IPS-18a (cell line): ENCODE measurements at regions not wholly inside any gene's neighbourhood (a gene's known extent, or its start where the extent isn't known, plus 50 kb on each side); places are given as distances from the start of the nearest gene placed in this dataset.

Experiments used
- H3K27ac ChIP-seq: one replicate; pipeline ENCODE4 v1.5.1; 2013; ENCODE audit warnings: low read length
- H3K27me3 ChIP-seq: one replicate; pipeline ENCODE4 v1.6.1; 2013; ENCODE audit warnings: mild to moderate bottlenecking, low read length; ENCODE audit not compliant: control insufficient read depth, insufficient read depth
- H3K36me3 ChIP-seq: one replicate; pipeline ENCODE4 v1.6.1; 2013; ENCODE audit warnings: low read depth, low read length; ENCODE audit not compliant: control insufficient read depth
- H3K4me1 ChIP-seq: one replicate; pipeline ENCODE4 v1.6.1; 2013; ENCODE audit warnings: low read depth, low read length; ENCODE audit not compliant: control insufficient read depth
- H3K4me3 ChIP-seq: one replicate; pipeline ENCODE4 v1.5.1; 2013; ENCODE audit warnings: low read length
- H3K9ac ChIP-seq: one replicate; pipeline ENCODE4 v1.6.1; 2013; ENCODE audit warnings: mild to moderate bottlenecking, low read length, moderate library complexity
- H3K9me3 ChIP-seq: one replicate; pipeline ENCODE4 v1.6.1; 2013; ENCODE audit warnings: low read depth, low read length; ENCODE audit not compliant: control insufficient read depth

- Histone ChIP-seq H3K9ac (no peak overlapping the region), H3K9me3 (no peaks in the 10 kb centered on the region), H3K36me3 (no peaks in the 10 kb centered on the region), H3K27me3 (no peaks in the 10 kb centered on the region), H3K4me3 (no peak overlapping the region), H3K4me1 (peaks cover 17% of the 10 kb centered on the region), H3K27ac (no peak overlapping the region)
These were observed 406.3 kb upstream of the TRIB2 start for GRCh38 chr2:12310399-12310798.

- Histone ChIP-seq H3K9me3 (no peaks in the 10 kb centered on the region), H3K9ac (no peak overlapping the region), H3K27me3 (no peaks in the 10 kb centered on the region), H3K36me3 (no peaks in the 10 kb centered on the region), H3K4me3 (peak overlapping the region; percentile 23), H3K27ac (no peak overlapping the region), H3K4me1 (peaks cover 17% of the 10 kb centered on the region)
These were observed 403.1 kb upstream of the TRIB2 start for GRCh38 chr2:12313445-12314126.

- Histone ChIP-seq H3K27me3 (no peaks in the 10 kb centered on the region), H3K4me1 (peaks cover 17% of the 10 kb centered on the region), H3K9ac (no peak overlapping the region), H3K4me3 (peak overlapping the region; percentile 23), H3K36me3 (no peaks in the 10 kb centered on the region), H3K27ac (no peak overlapping the region), H3K9me3 (no peaks in the 10 kb centered on the region)
These were observed 402.5 kb upstream of the TRIB2 start for GRCh38 chr2:12314127-12314760.

GRCh38 chr2:12315224-12315623 is 401.5 kb upstream of the TRIB2 start:
- H3K36me3 ChIP-seq = no peaks in the 10 kb centered on the region
- no peak overlapping the region for H3K27ac ChIP-seq
- no peak overlapping the region for H3K4me3 ChIP-seq
- H3K4me1 ChIP-seq = peaks cover 17% of the 10 kb centered on the region
- H3K9me3 ChIP-seq = no peaks in the 10 kb centered on the region
- H3K9ac ChIP-seq = no peak overlapping the region
- H3K27me3 ChIP-seq = no peaks in the 10 kb centered on the region

- Histone ChIP-seq H3K36me3 (no peaks in the 10 kb centered on the region), H3K4me3 (no peak overlapping the region), H3K9ac (no peak overlapping the region), H3K9me3 (no peaks in the 10 kb centered on the region), H3K27me3 (no peaks in the 10 kb centered on the region), H3K27ac (no peak overlapping the region), H3K4me1 (peaks cover 17% of the 10 kb centered on the region)
These were observed 400.3 kb upstream of the TRIB2 start for GRCh38 chr2:12316476-12316875.

GRCh38 chr2:12317286-12317685 is 399.4 kb upstream of the TRIB2 start:
- peaks cover 17% of the 10 kb centered on the region for H3K4me1 ChIP-seq
- no peaks in the 10 kb centered on the region for H3K27me3 ChIP-seq
- no peaks in the 10 kb centered on the region for H3K36me3 ChIP-seq
- no peaks in the 10 kb centered on the region for H3K9me3 ChIP-seq
- no peak overlapping the region for H3K4me3 ChIP-seq
- H3K27ac ChIP-seq = no peak overlapping the region
- H3K9ac ChIP-seq = no peak overlapping the region

- Histone ChIP-seq H3K4me3 (no peak overlapping the region), H3K9ac (no peak overlapping the region), H3K27ac (no peak overlapping the region), H3K9me3 (no peaks in the 10 kb centered on the region), H3K27me3 (no peaks in the 10 kb centered on the region), H3K36me3 (no peaks in the 10 kb centered on the region), H3K4me1 (peaks cover 17% of the 10 kb centered on the region)
These were observed 398.8 kb upstream of the TRIB2 start for GRCh38 chr2:12317814-12318426.

GRCh38 chr2:12318427-12319057 is 398.2 kb upstream of the TRIB2 start:
- Histone ChIP-seq H3K9ac (no peak overlapping the region), H3K36me3 (no peaks in the 10 kb centered on the region), H3K4me3 (no peak overlapping the region), H3K27ac (no peak overlapping the region), H3K4me1 (peaks cover 13% of the 10 kb centered on the region), H3K27me3 (no peaks in the 10 kb centered on the region), H3K9me3 (no peaks in the 10 kb centered on the region)

- H3K4me1 ChIP-seq = no peaks in the 10 kb centered on the region
These were observed 396.6 kb upstream of the TRIB2 start for GRCh38 chr2:12320027-12320734.

GRCh38 chr2:12320991-12321641 is 395.6 kb upstream of the TRIB2 start:
- no peak overlapping the region for H3K27ac ChIP-seq
- H3K36me3 ChIP-seq = no peaks in the 10 kb centered on the region
- no peaks in the 10 kb centered on the region for H3K4me1 ChIP-seq
- H3K27me3 ChIP-seq = no peaks in the 10 kb centered on the region
- no peaks in the 10 kb centered on the region for H3K9me3 ChIP-seq
- no peak overlapping the region for H3K4me3 ChIP-seq
- H3K9ac ChIP-seq = no peak overlapping the region

More at GRCh38 chr2:12320027-12320734, 396.6 kb upstream of the TRIB2 start:
- Histone ChIP-seq H3K27ac (no peak overlapping the region), H3K4me3 (no peak overlapping the region), H3K9ac (no peak overlapping the region), H3K36me3 (no peaks in the 10 kb centered on the region), H3K27me3 (no peaks in the 10 kb centered on the region), H3K9me3 (no peaks in the 10 kb centered on the region)

GRCh38 chr2:12321886-12322285 is 394.9 kb upstream of the TRIB2 start:
- no peaks in the 10 kb centered on the region for H3K36me3 ChIP-seq
- H3K27ac ChIP-seq = no peak overlapping the region
- no peaks in the 10 kb centered on the region for H3K4me1 ChIP-seq
- no peak overlapping the region for H3K4me3 ChIP-seq
- no peak overlapping the region for H3K9ac ChIP-seq
- H3K9me3 ChIP-seq = no peaks in the 10 kb centered on the region
- H3K27me3 ChIP-seq = no peaks in the 10 kb centered on the region
